Suprapubic skin (tissue), 4 donors: ENCODE measurements at regions not wholly inside any gene's neighbourhood (a gene's known extent, or its start where the extent isn't known, plus 50 kb on each side); places are given as distances from the start of the nearest gene placed in this dataset.
"Not testable (repeated sequence)": the region's sequence is repeated elsewhere in the genome, so short reads cannot be mapped to it uniquely, and the experiment has no call there.

Source experiments
- DNase-seq, 2 donors: peaks; one replicate each; pipeline ENCODE4 v3.0.0-alpha.2; 2019; ENCODE audit warnings: low spot score in 2 of 2
- H3K27ac ChIP-seq: fragments of 200-600 bp; sonication (generic); one replicate; pipeline ENCODE4 v1.5.1; 2019
- H3K27me3 ChIP-seq: fragments of 200-600 bp; sonication (generic); one replicate; pipeline ENCODE4 v1.5.1; 2019
- H3K36me3 ChIP-seq: fragments of 200-600 bp; sonication (generic); one replicate; pipeline ENCODE4 v1.5.1; 2019
- H3K4me1 ChIP-seq: fragments of 200-600 bp; sonication (generic); one replicate; pipeline ENCODE4 v1.5.1; 2019
- H3K4me3 ChIP-seq: fragments of 200-600 bp; sonication (generic); one replicate; pipeline ENCODE4 v1.5.1; 2019; ENCODE audit warnings: mild to moderate bottlenecking
- H3K9me3 ChIP-seq: fragments of 200-600 bp; sonication (generic); one replicate; pipeline ENCODE4 v1.5.1; 2019
- WGBS: methylation state at CpG from one replicate; pipeline ENCODE4 v1.1.5; 2018; 5-methylcytosine and 5-hydroxymethylcytosine counted together

DNA sequence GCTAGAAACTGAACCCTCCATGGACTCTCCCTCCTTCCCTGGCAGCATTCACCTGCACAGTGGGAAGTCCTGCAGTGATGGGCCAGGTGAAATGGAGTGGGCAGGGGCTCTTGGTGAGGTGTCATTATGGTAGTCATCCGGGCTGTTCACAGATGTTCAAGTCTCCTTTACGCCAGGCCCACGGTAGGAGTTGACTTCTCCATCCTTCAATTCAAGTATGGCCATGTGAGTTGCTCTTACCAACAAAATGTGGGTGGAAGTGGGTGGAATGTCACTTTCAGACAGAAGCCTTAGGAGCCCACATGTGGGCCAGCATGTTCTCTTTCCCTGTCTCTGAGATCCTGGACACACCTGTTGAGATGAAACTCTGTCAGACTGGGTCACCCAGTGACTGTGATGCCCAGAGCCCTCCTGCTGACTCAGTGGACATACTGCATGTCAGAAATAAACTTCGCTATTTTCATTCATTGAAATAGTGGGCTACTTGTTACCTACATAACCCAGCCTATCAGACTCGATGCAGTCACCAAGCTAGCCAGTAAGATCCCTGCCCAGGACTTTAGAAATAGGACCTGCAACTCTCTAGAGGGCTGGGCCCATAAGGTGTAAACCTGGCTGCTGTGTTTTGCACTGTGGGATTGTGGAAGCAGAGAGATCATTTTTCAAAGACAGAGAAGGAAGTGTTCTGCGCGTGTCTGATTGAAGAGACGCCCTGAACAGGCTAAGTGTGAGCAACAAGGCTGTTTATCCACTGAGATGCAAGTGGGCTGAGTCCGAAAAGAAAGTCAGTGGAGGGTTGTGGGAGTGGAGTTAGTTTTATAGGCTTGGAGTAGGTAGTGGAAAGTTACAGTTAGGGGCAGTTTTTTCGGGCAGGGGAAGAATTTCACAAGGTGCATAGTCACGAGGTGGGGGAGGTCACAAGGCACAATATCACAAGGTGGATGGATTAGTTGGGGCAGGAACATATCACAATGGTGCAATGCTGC is 174.4 kb downstream of the TRIM43 start:
- not testable (repeated sequence) for H3K9me3 ChIP-seq, H3K27ac ChIP-seq, H3K27me3 ChIP-seq, H3K4me3 ChIP-seq, H3K4me1 ChIP-seq, DNase-seq, H3K36me3 ChIP-seq
- 83% methylated on average over 11 of the region's 11 CpGs for WGBS

DNA sequence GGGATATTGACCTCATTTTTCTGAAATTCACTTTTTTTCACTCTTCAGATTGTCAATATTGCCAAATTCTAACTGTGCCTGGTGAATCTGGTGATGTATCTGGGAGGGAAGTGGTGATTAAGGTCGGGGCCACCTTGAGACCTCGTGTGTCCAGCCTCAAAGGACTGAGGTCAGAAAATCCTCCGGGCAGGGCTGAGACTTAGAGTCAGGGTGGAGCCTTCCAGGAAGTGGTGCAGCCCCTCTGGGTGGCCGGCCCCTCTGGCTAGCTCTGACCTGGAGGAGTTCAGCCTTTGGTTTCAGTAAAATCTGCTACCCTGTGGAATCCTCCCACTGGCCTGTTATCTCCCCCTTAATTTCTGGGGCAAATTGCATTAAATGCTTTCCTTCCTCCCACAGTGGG is 175.7 kb downstream of the TRIM43 start:
- H3K4me3 ChIP-seq = not testable (repeated sequence)
- whole genome bisulfite sequencing = 50% methylated on average over 3 of the region's 4 CpGs

DNA sequence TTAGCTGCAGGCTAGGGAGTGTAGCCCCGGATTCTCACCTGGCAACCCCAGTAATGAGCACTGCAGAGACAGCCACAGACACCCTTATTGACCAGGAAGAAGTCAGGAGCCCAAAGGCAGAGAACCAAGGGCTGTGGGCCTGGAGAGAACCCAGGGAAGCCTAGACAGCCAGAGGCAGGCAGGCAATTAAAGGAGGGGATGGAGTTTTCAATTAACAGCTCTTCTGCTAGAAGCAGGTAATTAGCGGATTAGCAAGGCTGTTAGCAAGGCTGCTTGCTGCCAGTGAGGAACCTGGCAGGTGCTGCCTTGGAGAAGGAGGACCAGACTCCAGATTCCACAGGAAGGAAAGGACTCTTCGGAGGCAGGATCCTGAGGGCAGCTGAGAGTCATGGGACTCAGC is 176.1 kb downstream of the TRIM43 start:
- WGBS = no CpG with 5 or more reads among the region's 3 CpGs
- not testable (repeated sequence) for DNase-seq

More for the DNA sequence above, 175.7 kb downstream of the TRIM43 start:
- H3K9me3 ChIP-seq, H3K36me3 ChIP-seq, H3K27me3 ChIP-seq, H3K27ac ChIP-seq, H3K4me1 ChIP-seq, DNase-seq: not testable (repeated sequence)

DNA sequence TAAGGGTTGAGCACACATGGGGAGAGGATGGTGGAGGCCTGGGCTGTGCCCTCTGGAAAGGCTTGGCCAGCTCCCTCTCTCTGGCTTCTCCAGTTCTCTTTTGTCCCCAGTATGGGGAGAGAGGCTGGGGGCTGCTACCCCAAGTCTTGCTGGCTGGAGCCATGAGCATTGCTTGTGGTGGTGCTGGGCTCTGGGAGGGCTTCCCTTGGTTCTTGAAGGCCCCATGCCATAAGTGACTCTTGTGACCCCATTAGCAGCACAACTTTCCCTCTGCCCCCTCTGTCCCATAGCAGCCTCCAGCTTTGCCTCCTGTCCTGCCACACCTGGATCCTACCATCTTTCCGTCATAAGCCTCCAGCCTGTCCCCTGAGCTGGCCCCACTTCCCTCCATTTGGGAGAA is 177.5 kb downstream of the TRIM43 start:
- H3K36me3 ChIP-seq, H3K27me3 ChIP-seq, DNase-seq, H3K27ac ChIP-seq, H3K9me3 ChIP-seq, H3K4me3 ChIP-seq, H3K4me1 ChIP-seq: not testable (repeated sequence)
- WGBS = 40% methylated on average over 1 of the region's 1 CpG

More for the DNA sequence above, 176.1 kb downstream of the TRIM43 start:
- H3K36me3 ChIP-seq, H3K27me3 ChIP-seq, H3K27ac ChIP-seq, H3K4me1 ChIP-seq, H3K4me3 ChIP-seq, H3K9me3 ChIP-seq: not testable (repeated sequence)

DNA sequence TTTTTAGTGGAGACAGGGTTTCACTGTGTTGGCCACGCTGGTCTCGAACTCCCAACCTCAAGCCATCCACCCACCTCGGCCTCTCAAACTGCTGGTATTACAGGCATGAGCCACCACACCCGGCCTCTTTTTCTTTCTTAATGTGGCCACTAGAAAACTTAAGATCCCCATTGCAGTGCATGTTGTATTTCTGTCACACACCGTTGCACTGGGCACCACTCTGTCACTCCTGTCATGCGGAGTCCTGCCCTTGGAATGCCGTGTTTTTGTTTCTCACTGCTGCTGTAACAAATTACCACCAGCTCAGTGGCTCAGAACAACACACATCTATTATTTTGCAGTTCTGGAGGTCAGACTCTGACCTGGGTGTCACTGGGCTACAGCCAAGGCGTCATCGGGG is 178.9 kb downstream of the TRIM43 start:
- not testable (repeated sequence) for H3K36me3 ChIP-seq, H3K4me1 ChIP-seq, H3K27ac ChIP-seq, DNase-seq, H3K27me3 ChIP-seq, H3K9me3 ChIP-seq, H3K4me3 ChIP-seq
- 88% methylated on average over 7 of the region's 9 CpGs for WGBS

DNA sequence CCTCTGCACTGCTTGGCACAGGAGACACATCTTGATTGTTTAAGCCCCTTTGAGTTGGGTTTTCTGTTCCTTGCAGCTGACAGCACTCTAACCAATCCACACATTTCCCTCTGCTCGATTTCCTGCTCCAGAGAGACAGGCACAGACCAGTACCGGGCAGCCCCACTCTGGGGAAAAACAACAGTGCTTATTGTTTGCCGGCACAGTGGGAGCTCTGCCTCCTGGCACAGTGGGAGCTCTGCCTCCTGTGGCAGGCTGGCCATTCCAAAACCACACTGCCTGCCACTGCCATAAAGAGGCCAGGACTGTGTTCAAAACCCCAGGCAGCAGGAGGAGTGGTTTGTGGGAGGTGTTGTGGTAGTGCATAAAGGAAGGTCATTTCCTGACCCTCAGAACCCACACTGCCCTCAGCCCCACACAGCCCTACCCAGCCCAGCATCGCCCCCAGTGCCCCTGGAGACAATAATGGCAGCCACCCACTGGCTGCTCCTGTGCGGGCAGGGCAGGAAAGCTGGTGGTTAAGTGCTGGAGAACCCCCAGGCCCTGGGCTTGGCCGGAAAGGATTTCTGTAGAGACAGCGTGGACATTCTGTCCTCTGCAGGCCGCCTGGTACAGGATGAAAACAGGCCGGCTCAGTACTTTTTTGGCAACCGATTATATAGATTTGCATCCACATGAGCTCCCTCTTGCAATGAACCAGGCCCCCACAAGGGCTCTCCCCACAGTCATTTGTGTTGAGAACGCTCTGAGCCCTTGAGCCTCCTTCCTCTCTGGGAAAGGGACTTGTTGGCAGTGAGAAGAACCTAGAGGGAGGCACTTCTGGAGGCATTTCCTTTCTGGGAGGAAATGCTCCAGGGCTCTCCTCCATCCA is 182.8 kb downstream of the TRIM43 start:
- not testable (repeated sequence) for H3K36me3 ChIP-seq, H3K4me3 ChIP-seq, H3K9me3 ChIP-seq, H3K27ac ChIP-seq, H3K27me3 ChIP-seq, H3K4me1 ChIP-seq, DNase-seq
- WGBS = no CpG with 5 or more reads among the region's 11 CpGs

DNA sequence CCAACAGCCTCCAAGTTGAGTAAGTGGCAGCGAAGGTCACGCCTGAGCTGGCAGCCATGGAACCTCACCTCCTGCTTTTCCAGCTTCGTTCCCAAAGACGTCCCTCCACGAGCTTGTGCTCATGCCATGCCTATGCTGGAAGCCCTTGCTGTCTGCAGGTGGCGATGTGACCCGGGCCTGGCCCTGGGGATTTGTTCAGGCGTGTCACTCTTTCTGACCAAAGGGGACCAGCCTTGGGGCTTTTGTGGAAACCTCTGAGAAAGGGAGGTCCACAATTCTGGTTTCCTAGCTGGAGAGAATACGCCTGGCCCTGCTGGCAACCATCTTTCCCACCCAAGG is 183.4 kb downstream of the TRIM43 start:
- not testable (repeated sequence) for H3K4me3 ChIP-seq, DNase-seq, H3K9me3 ChIP-seq, H3K4me1 ChIP-seq, H3K27me3 ChIP-seq, H3K27ac ChIP-seq, H3K36me3 ChIP-seq
- WGBS = no CpG with 5 or more reads among the region's 9 CpGs
